Lower leg skin (tissue), 3 donors: ENCODE measurements at regions not wholly inside any gene's neighbourhood (a gene's known extent, or its start where the extent isn't known, plus 50 kb on each side); places are given as distances from the start of the nearest gene placed in this dataset.

Source experiments
- CTCF ChIP-seq, 3 donors: fragments of 450-650 bp; IDR thresholded peaks; one replicate each; pipeline ENCODE4 v1.5.1; 2016; ENCODE audit warnings: antibody characterized with exemption in 3 of 3, mild to moderate bottlenecking in 3 of 3, moderate library complexity in 2 of 3
- POLR2A ChIP-seq, 2 donors: fragments of 450-650 bp; IDR thresholded peaks; one replicate each; pipeline ENCODE4 v1.6.1; 2016 to 2017; ENCODE audit warnings: antibody characterized with exemption in 2 of 2, mild to moderate bottlenecking in 1 of 2, moderate library complexity in 1 of 2

- TF ChIP-seq CTCF (IDR thresholded peaks at IDR 0.05) (no peak), POLR2A (IDR thresholded peaks at IDR 0.05) (no peak)
Measured at GRCh38 chr4:64533159-64533558, 123.9 kb upstream of the TECRL start.
